HL-60 (cell line): ENCODE measurements at regions not wholly inside any gene's neighbourhood (a gene's known extent, or its start where the extent isn't known, plus 50 kb on each side); places are given as distances from the start of the nearest gene placed in this dataset.

Source experiments
- POLR2AphosphoS5 ChIP-seq: IDR thresholded peaks from 2 replicates; pipeline ENCODE4 v1.6.1; 2012; ENCODE audit warnings: low read depth
- SPI1 ChIP-seq: IDR thresholded peaks from 2 replicates; pipeline ENCODE4 v1.6.1; 2012; ENCODE audit warnings: low read depth, mild to moderate bottlenecking, borderline replicate concordance
- TF ChIP-seq, protein P1 (sequence below): IDR thresholded peaks from 2 replicates; pipeline ENCODE4 v1.6.1; 2012; ENCODE audit warnings: low read depth; ENCODE audit not compliant: insufficient replicate concordance
- TF ChIP-seq, protein P2 (sequence below): IDR thresholded peaks from one replicate; pipeline ENCODE4 v1.5.1; 2011; ENCODE audit warnings: low read length, control low read depth, inconsistent platforms; ENCODE audit not compliant: insufficient read depth

DNA sequence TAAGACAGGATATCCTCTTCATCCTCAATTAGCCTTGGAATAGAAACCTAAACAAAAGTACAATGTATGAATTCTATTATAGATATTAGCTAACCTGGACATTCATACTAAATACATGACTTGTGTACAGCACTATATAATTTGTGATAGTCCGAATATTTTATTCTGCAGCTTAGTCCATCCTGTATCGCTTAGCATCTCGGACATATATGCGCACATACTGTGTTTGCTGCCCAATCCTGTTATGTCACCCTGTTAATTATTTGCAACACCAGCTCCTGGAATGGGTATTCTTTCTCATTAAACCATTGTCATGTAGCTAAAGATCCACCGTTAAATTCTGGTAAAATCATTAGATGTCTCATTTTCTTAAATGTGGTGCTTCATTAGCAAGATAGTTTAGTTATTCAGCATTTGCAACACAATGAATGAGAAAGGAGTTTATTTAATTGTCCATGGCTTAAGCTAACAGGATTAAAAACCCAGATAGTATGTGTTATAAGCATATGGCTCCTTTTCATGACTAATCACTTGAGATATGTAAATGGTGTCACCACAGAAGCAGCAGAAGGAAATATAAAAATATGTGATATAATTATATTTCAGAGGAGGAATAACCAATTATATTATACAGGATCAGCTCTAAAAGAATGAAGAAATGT is 156.0 kb upstream of the ARHGAP5 start:
- TF ChIP-seq, protein P1, sequence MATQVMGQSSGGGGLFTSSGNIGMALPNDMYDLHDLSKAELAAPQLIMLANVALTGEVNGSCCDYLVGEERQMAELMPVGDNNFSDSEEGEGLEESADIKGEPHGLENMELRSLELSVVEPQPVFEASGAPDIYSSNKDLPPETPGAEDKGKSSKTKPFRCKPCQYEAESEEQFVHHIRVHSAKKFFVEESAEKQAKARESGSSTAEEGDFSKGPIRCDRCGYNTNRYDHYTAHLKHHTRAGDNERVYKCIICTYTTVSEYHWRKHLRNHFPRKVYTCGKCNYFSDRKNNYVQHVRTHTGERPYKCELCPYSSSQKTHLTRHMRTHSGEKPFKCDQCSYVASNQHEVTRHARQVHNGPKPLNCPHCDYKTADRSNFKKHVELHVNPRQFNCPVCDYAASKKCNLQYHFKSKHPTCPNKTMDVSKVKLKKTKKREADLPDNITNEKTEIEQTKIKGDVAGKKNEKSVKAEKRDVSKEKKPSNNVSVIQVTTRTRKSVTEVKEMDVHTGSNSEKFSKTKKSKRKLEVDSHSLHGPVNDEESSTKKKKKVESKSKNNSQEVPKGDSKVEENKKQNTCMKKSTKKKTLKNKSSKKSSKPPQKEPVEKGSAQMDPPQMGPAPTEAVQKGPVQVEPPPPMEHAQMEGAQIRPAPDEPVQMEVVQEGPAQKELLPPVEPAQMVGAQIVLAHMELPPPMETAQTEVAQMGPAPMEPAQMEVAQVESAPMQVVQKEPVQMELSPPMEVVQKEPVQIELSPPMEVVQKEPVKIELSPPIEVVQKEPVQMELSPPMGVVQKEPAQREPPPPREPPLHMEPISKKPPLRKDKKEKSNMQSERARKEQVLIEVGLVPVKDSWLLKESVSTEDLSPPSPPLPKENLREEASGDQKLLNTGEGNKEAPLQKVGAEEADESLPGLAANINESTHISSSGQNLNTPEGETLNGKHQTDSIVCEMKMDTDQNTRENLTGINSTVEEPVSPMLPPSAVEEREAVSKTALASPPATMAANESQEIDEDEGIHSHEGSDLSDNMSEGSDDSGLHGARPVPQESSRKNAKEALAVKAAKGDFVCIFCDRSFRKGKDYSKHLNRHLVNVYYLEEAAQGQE: no peak
- TF ChIP-seq, protein P2, sequence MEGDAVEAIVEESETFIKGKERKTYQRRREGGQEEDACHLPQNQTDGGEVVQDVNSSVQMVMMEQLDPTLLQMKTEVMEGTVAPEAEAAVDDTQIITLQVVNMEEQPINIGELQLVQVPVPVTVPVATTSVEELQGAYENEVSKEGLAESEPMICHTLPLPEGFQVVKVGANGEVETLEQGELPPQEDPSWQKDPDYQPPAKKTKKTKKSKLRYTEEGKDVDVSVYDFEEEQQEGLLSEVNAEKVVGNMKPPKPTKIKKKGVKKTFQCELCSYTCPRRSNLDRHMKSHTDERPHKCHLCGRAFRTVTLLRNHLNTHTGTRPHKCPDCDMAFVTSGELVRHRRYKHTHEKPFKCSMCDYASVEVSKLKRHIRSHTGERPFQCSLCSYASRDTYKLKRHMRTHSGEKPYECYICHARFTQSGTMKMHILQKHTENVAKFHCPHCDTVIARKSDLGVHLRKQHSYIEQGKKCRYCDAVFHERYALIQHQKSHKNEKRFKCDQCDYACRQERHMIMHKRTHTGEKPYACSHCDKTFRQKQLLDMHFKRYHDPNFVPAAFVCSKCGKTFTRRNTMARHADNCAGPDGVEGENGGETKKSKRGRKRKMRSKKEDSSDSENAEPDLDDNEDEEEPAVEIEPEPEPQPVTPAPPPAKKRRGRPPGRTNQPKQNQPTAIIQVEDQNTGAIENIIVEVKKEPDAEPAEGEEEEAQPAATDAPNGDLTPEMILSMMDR: no peak
- no peak for TF ChIP-seq POLR2AphosphoS5
- no peak for TF ChIP-seq SPI1
